Mesenchymal stem cell (in vitro differentiated cells and primary cell): ENCODE measurements at regions not wholly inside any gene's neighbourhood (a gene's known extent, or its start where the extent isn't known, plus 50 kb on each side); places are given as distances from the start of the nearest gene placed in this dataset.
A peak's percentile ranks its signal among the peaks of the same experiment; 100 is the strongest.

Experiments
- DNase-seq: peaks from one replicate; pipeline ENCODE4 v3.0.0-alpha.2; 2013
- H2AFZ ChIP-seq: one replicate; pipeline ENCODE4 v1.6.1; 2013; ENCODE audit warnings: low read depth, mild to moderate bottlenecking, control low read depth, inconsistent platforms, low read length, moderate library complexity
- H2AK5ac ChIP-seq: 2 replicates; pipeline ENCODE4 v1.6.1; 2013; ENCODE audit warnings: low read length, moderate library complexity, mild to moderate bottlenecking, inconsistent platforms; ENCODE audit not compliant: severe bottlenecking
- H2BK120ac ChIP-seq: one replicate; pipeline ENCODE4 v1.6.1; 2013; ENCODE audit warnings: low read depth, mild to moderate bottlenecking, inconsistent platforms, low read length, moderate library complexity
- H2BK12ac ChIP-seq, 2 experiments: one replicate each; pipeline ENCODE4 v1.6.1; 2013; ENCODE audit warnings: inconsistent platforms in 2 of 2, low read length in 2 of 2, mild to moderate bottlenecking in 2 of 2, moderate library complexity in 2 of 2, control low read depth in 1 of 2
- H2BK15ac ChIP-seq: one replicate; pipeline ENCODE4 v1.6.1; 2013; ENCODE audit warnings: mild to moderate bottlenecking, low read depth, inconsistent platforms; ENCODE audit not compliant: poor library complexity, severe bottlenecking
- H2BK5ac ChIP-seq: 2 replicates; pipeline ENCODE4 v1.6.1; 2013; ENCODE audit warnings: low read depth, mild to moderate bottlenecking, low read length, control low read depth, inconsistent platforms; ENCODE audit not compliant: poor library complexity, severe bottlenecking
- H3K14ac ChIP-seq, 2 experiments: one replicate each; pipeline ENCODE4 v1.6.1; 2013; ENCODE audit warnings: inconsistent platforms in 2 of 2, low read length in 2 of 2, control low read depth in 1 of 2, mild to moderate bottlenecking in 1 of 2, moderate library complexity in 1 of 2
- H3K18ac ChIP-seq, 2 experiments: one replicate each; pipeline ENCODE4 v1.6.1; 2013; ENCODE audit warnings: inconsistent platforms in 2 of 2, low read length in 2 of 2, control low read depth in 1 of 2, low read depth in 1 of 2, mild to moderate bottlenecking in 1 of 2
- H3K23ac ChIP-seq, 2 experiments: one replicate each; pipeline ENCODE4 v1.6.1; 2013; ENCODE audit warnings: inconsistent platforms in 2 of 2, low read length in 2 of 2, mild to moderate bottlenecking in 2 of 2, moderate library complexity in 2 of 2, control low read depth in 1 of 2
- H3K27ac ChIP-seq: 2 replicates; pipeline ENCODE4 v1.5.1; 2013; ENCODE audit warnings: mild to moderate bottlenecking, moderate library complexity, low read length, control low read depth, inconsistent platforms; ENCODE audit not compliant: poor library complexity, severe bottlenecking
- H3K27me3 ChIP-seq, 2 experiments: 2 replicates each; pipeline versions ENCODE4 v1.6.1 to v1.7.0; 2013; ENCODE audit warnings: low read length in 2 of 2, mild to moderate bottlenecking in 2 of 2, moderate library complexity in 2 of 2, control low read depth in 1 of 2, inconsistent platforms in 1 of 2; ENCODE audit not compliant: control insufficient read depth in 1 of 2, insufficient read depth in 1 of 2
- H3K36me3 ChIP-seq, 2 experiments: 2 replicates each; pipeline versions ENCODE4 v1.6.1 to v1.7.0; 2013; ENCODE audit warnings: low read length in 2 of 2, control low read depth in 1 of 2, inconsistent platforms in 1 of 2, low read depth in 1 of 2, mild to moderate bottlenecking in 1 of 2; ENCODE audit not compliant: insufficient read depth in 2 of 2, control insufficient read depth in 1 of 2
- H3K4ac ChIP-seq, 2 experiments: one replicate each; pipeline ENCODE4 v1.6.1; 2013; ENCODE audit warnings: inconsistent platforms in 2 of 2, low read length in 2 of 2, mild to moderate bottlenecking in 2 of 2, moderate library complexity in 2 of 2, control low read depth in 1 of 2, low read depth in 1 of 2
- H3K4me1 ChIP-seq: 2 replicates; pipeline ENCODE4 v1.6.1; 2013; ENCODE audit warnings: low read depth, low read length, control low read depth; ENCODE audit not compliant: control insufficient read depth, insufficient read depth
- H3K4me2 ChIP-seq: 2 replicates; pipeline ENCODE4 v1.6.1; 2013; ENCODE audit warnings: low read length, mild to moderate bottlenecking, inconsistent platforms; ENCODE audit not compliant: poor library complexity, severe bottlenecking
- H3K4me3 ChIP-seq, 2 experiments: 2 replicates each; pipeline versions ENCODE4 v1.5.1 to v1.7.0; 2013; ENCODE audit warnings: low read length in 2 of 2, mild to moderate bottlenecking in 2 of 2, control low read depth in 1 of 2, low read depth in 1 of 2; ENCODE audit not compliant: insufficient read depth in 1 of 2
- H3K79me1 ChIP-seq: replicated peaks from 2 replicates; pipeline ENCODE4 v1.6.1; 2013; ENCODE audit warnings: mild to moderate bottlenecking, control low read depth, low read length, inconsistent platforms; ENCODE audit not compliant: poor library complexity, severe bottlenecking
- H3K9ac ChIP-seq: 2 replicates; pipeline ENCODE4 v1.7.0; 2013; ENCODE audit warnings: mild to moderate bottlenecking, low read length, moderate library complexity
- H3K9me3 ChIP-seq: 2 replicates; pipeline ENCODE4 v1.7.0; 2013; ENCODE audit warnings: mild to moderate bottlenecking, low read length; ENCODE audit not compliant: control insufficient read depth
- H4K8ac ChIP-seq: one replicate; pipeline ENCODE4 v1.6.1; 2013; ENCODE audit warnings: inconsistent platforms, mild to moderate bottlenecking, low read length, moderate library complexity
- H4K91ac ChIP-seq: one replicate; pipeline ENCODE4 v1.6.1; 2013; ENCODE audit warnings: mild to moderate bottlenecking, low read length, inconsistent platforms
- WGBS: methylation state at CpG from one replicate; pipeline ENCODE4 v1.1.7; 2013; ENCODE audit warnings: mixed read lengths; 5-methylcytosine and 5-hydroxymethylcytosine counted together

DNA sequence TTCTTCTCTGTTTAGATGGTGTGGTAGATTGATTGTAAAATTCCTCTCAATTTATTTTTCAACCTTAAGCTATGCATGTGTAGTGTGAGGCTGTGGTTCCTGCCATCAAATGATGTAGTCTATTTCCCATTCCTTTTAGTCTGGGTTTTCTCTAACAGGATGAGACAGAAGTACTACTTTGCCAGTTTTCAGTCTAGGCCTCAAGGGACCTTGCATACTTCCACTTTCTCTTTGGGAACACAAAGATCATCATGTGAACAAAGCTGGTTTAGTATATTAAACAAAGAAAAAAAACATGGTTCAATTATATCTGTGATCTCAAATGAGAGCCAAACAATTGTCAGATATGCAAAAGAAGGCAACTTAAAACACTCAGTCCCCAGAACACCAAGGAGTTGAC lies 1284.0 kb downstream of the RAPGEF2 start:
- Histone ChIP-seq H2BK12ac (no peak overlapping the region), H3K14ac (no peak overlapping the region), H3K79me1 (no peaks in the 10 kb centered on the region), H3K4me2 (no peak overlapping the region), H3K4me3 (no peak overlapping the region), H3K36me3 (no peaks in the 10 kb centered on the region), H2BK5ac (no peak overlapping the region), H2AFZ (no peak overlapping the region), H3K27me3 (no peaks in the 10 kb centered on the region), H4K8ac (no peak overlapping the region), H3K4ac (no peak overlapping the region), H2AK5ac (no peak overlapping the region), H3K18ac (no peak overlapping the region), H3K23ac (no peak overlapping the region), H2BK15ac (no peak overlapping the region), H2BK120ac (no peak overlapping the region), H3K27ac (no peak overlapping the region), H3K9me3 (peaks cover 19% of the 10 kb centered on the region), H4K91ac (no peak overlapping the region), H3K9ac (no peak overlapping the region), H3K4me1 (no peaks in the 10 kb centered on the region)
- DNase-seq = peak; percentile 19

- no peak for DNase-seq
- no peak overlapping the region for H3K23ac ChIP-seq
- no peak overlapping the region for H3K14ac ChIP-seq
- H3K27me3 ChIP-seq = no peaks in the 10 kb centered on the region
- no peak overlapping the region for H2BK5ac ChIP-seq
- H2BK120ac ChIP-seq = no peak overlapping the region
- H3K18ac ChIP-seq = no peak overlapping the region
- no peak overlapping the region for H3K4me2 ChIP-seq
- H3K36me3 ChIP-seq = no peaks in the 10 kb centered on the region
- no peak overlapping the region for H2AK5ac ChIP-seq
- H3K4ac ChIP-seq = no peak overlapping the region
- H3K4me3 ChIP-seq = no peak overlapping the region
- no peak overlapping the region for H3K27ac ChIP-seq
- peaks cover 21% of the 10 kb centered on the region for H3K9me3 ChIP-seq
- H2BK15ac ChIP-seq = no peak overlapping the region
- WGBS = no CpG with 5 or more reads among the region's 3 CpGs
- no peak overlapping the region for H2AFZ ChIP-seq
- no peak overlapping the region for H4K91ac ChIP-seq
- no peaks in the 10 kb centered on the region for H3K79me1 ChIP-seq
- H4K8ac ChIP-seq = no peak overlapping the region
- no peak overlapping the region for H3K9ac ChIP-seq
- no peak overlapping the region for H2BK12ac ChIP-seq
- H3K4me1 ChIP-seq = no peaks in the 10 kb centered on the region
These were observed 1296.9 kb downstream of the RAPGEF2 start for GRCh38 chr4:160399826-160400225.

DNA sequence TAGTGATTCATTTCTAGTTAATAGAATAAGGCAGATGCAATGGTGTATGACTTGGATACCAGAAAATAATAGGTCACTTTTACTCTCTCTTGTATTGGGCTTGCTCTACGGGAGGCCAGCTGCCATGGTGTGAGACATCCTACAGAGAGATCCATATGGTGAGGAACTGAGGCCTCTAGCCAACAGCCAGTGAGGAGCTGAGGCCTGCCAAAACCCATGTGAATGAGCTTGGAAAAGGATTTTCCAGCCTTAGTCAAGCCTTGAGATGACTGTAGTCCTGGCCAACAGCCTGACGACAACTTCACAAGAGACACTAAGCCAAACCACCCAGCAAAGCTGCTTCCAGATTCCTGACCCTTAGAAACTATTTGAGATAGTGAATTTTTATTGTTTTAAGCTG lies 1300.2 kb downstream of the RAPGEF2 start:
- H3K4me1 ChIP-seq = no peaks in the 10 kb centered on the region

GRCh38 chr4:160406263-160406825 lies 1303.5 kb downstream of the RAPGEF2 start:
- Histone ChIP-seq H3K27ac (no peak overlapping the region), H2AK5ac (no peak overlapping the region), H2BK5ac (no peak overlapping the region), H3K9me3 (peaks cover 3% of the 10 kb centered on the region), H3K36me3 (no peaks in the 10 kb centered on the region), H2BK15ac (no peak overlapping the region), H3K14ac (no peak overlapping the region), H3K9ac (no peak overlapping the region), H3K4me2 (no peak overlapping the region), H4K91ac (no peak overlapping the region), H3K4me1 (no peaks in the 10 kb centered on the region), H3K4me3 (no peak overlapping the region), H2BK120ac (no peak overlapping the region), H2AFZ (no peak overlapping the region), H3K79me1 (no peaks in the 10 kb centered on the region), H3K23ac (no peak overlapping the region), H3K18ac (no peak overlapping the region), H4K8ac (no peak overlapping the region), H3K27me3 (no peaks in the 10 kb centered on the region), H3K4ac (no peak overlapping the region), H2BK12ac (no peak overlapping the region)
- 98% methylated on average over 5 of the region's 5 CpGs for whole genome bisulfite sequencing
- DNase-seq = no peak

More for the DNA sequence above, 1300.2 kb downstream of the RAPGEF2 start:
- H2BK5ac ChIP-seq = no peak overlapping the region
- no peak for DNase-seq
- H2BK12ac ChIP-seq = no peak overlapping the region
- H3K4ac ChIP-seq = no peak overlapping the region
- no peak overlapping the region for H3K4me2 ChIP-seq
- H3K79me1 ChIP-seq = no peaks in the 10 kb centered on the region
- no peak overlapping the region for H3K14ac ChIP-seq
- peaks cover 14% of the 10 kb centered on the region for H3K9me3 ChIP-seq
- no peaks in the 10 kb centered on the region for H3K36me3 ChIP-seq
- no peak overlapping the region for H2AFZ ChIP-seq
- H3K18ac ChIP-seq = no peak overlapping the region
- 93% methylated on average over 1 of the region's 2 CpGs for WGBS
- no peak overlapping the region for H4K91ac ChIP-seq
- no peak overlapping the region for H2BK15ac ChIP-seq
- H3K27ac ChIP-seq = no peak overlapping the region
- no peak overlapping the region for H2BK120ac ChIP-seq
- no peak overlapping the region for H3K9ac ChIP-seq
- no peak overlapping the region for H3K23ac ChIP-seq
- peak overlapping the region; percentile 41 for H4K8ac ChIP-seq
- no peak overlapping the region for H3K4me3 ChIP-seq
- no peaks in the 10 kb centered on the region for H3K27me3 ChIP-seq
- H2AK5ac ChIP-seq = no peak overlapping the region
